K562 (cell line): ENCODE measurements at regions not wholly inside any gene's neighbourhood (a gene's known extent, or its start where the extent isn't known, plus 50 kb on each side); places are given as distances from the start of the nearest gene placed in this dataset.

Experiments used
- FOXP1 ChIP-seq: sonication (generic); formaldehyde crosslinking; IDR thresholded peaks from 2 replicates; pipeline ENCODE4 v1.8.0; 2022; ENCODE audit warnings: mild to moderate bottlenecking, missing genetic modification reagents
- HNRNPLL ChIP-seq: fragments of 200-400 bp; formaldehyde crosslinking; IDR thresholded peaks from 2 replicates; pipeline ENCODE4 v1.6.1; 2017; ENCODE audit warnings: low read length, low read depth, mild to moderate bottlenecking; ENCODE audit not compliant: poor library complexity, severe bottlenecking
- TF ChIP-seq, protein P1 (sequence below), 3 experiments: fragments of 200-800 bp in 1 of 3; fragments of 250-450 bp in 1 of 3; fragments of 450-650 bp in 1 of 3; sonication (Bioruptor Pico) in 1 of 3; sonication (Bioruptor generic) in 1 of 3; formaldehyde crosslinking in 1 of 3; IDR thresholded peaks; 2 replicates each; pipeline versions ENCODE4 v1.6.1 to v1.8.0; 2016 to 2022; ENCODE audit warnings: mild to moderate bottlenecking in 2 of 3, missing genetic modification characterization in 2 of 3, missing compliant biosample characterization in 1 of 3, moderate library complexity in 1 of 3

DNA sequence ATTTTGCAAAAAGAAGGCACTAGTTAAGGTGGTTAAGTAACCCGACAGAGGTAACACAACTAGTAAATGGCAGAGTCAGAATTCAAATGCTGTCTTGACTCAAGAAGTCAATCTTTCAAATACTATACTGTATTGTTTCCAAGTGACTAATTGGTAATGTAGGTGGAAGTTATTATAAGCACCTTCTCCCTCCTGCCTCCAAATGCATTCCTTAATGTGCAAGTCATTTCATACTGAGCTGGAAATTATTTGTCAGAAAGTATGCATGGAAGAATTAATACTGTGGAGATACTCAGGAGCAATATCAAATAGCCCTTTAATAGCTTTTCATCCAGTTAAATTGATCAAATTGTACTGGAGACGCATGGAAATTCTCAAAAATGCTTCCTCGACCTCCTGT lies 579.1 kb downstream of the DOK5 start:
- TF ChIP-seq, protein P1, sequence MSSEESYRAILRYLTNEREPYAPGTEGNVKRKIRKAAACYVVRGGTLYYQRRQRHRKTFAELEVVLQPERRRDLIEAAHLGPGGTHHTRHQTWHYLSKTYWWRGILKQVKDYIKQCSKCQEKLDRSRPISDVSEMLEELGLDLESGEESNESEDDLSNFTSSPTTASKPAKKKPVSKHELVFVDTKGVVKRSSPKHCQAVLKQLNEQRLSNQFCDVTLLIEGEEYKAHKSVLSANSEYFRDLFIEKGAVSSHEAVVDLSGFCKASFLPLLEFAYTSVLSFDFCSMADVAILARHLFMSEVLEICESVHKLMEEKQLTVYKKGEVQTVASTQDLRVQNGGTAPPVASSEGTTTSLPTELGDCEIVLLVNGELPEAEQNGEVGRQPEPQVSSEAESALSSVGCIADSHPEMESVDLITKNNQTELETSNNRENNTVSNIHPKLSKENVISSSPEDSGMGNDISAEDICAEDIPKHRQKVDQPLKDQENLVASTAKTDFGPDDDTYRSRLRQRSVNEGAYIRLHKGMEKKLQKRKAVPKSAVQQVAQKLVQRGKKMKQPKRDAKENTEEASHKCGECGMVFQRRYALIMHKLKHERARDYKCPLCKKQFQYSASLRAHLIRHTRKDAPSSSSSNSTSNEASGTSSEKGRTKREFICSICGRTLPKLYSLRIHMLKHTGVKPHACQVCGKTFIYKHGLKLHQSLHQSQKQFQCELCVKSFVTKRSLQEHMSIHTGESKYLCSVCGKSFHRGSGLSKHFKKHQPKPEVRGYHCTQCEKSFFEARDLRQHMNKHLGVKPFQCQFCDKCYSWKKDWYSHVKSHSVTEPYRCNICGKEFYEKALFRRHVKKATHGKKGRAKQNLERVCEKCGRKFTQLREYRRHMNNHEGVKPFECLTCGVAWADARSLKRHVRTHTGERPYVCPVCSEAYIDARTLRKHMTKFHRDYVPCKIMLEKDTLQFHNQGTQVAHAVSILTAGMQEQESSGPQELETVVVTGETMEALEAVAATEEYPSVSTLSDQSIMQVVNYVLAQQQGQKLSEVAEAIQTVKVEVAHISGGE (CRISPR knock-in tag; IDR thresholded peaks at IDR 0.05): no peak
- TF ChIP-seq FOXP1 (CRISPR knock-in tag) (no peak), HNRNPLL (no peak)
